Adrenal gland (tissue), 5 donors: ENCODE measurements at regions not wholly inside any gene's neighbourhood (a gene's known extent, or its start where the extent isn't known, plus 50 kb on each side); places are given as distances from the start of the nearest gene placed in this dataset.

Experiments
- CTCF ChIP-seq, 6 experiments: fragments of 450-650 bp in 4 of 6; fragments of 200-600 bp in 2 of 6; sonication (generic) in 1 of 6; IDR thresholded peaks; 1 replicate in 5 of 6; 2 replicates in 1 of 6; pipeline versions ENCODE4 v1.5.1 to v1.8.0; 2016 to 2021; ENCODE audit warnings: antibody characterized with exemption in 6 of 6, mild to moderate bottlenecking in 2 of 6, moderate library complexity in 1 of 6
- POLR2A ChIP-seq, 2 donors: fragments of 450-650 bp; IDR thresholded peaks; one replicate each; pipeline ENCODE4 v1.6.1; 2017; ENCODE audit warnings: antibody characterized with exemption in 2 of 2, mild to moderate bottlenecking in 2 of 2, moderate library complexity in 1 of 2
- donor health status: DM: no; HTN: no; CAD: no.

- no peak for TF ChIP-seq CTCF (IDR thresholded peaks at IDR 0.05)
- TF ChIP-seq POLR2A (IDR thresholded peaks at IDR 0.05): no peak
Observed at GRCh38 chr14:38950676-38951075, 152.4 kb downstream of the SEC23A start.
